ENCODE measurements at regions not wholly inside any gene's neighbourhood (a gene's known extent, or its start where the extent isn't known, plus 50 kb on each side); places are given as distances from the start of the nearest gene placed in this dataset.

GRCh38 chr9:135255841-135256580 lies 168.5 kb downstream of the OLFM1 start:
- 77 to 78% methylated on average over 23 of the region's 23 CpGs for WGBS, 2 donors
- Histone ChIP-seq H3K27ac (no peak overlapping the region), H3K27me3 (peaks cover 0 to 57% (median 29%) of the 10 kb centered on the region in 7 donors), H3K9me3 (no peaks in the 10 kb centered on the region), H3K4me1 (peaks cover 0 to 10% (median 0%) of the 10 kb centered on the region in 9 donors), H3K4me3 (no peak overlapping the region), H3K36me3 (no peaks in the 10 kb centered on the region)
- no peak for TF ChIP-seq CTCF (IDR thresholded peaks at IDR 0.05)
- intact Hi-C loops (cut with DNase I): no loop called here
- ATAC-seq (peak in 1 of 8 donors; percentile 19), DNase-seq (no peak)

GRCh38 chr9:135256581-135257354 lies 169.3 kb downstream of the OLFM1 start:
- 88 to 89% methylated on average over 26 of the region's 26 CpGs for WGBS, 2 donors
- peaks cover 0 to 53% (median 23%) of the 10 kb centered on the region in 7 donors for H3K27me3 ChIP-seq
- intact Hi-C loops (cut with DNase I): no loop called here
- ATAC-seq (no peak), DNase-seq (no peak)
- H3K9me3 ChIP-seq: no peaks in the 10 kb centered on the region
- H3K4me1 ChIP-seq: peaks cover 0 to 10% (median 0%) of the 10 kb centered on the region in 9 donors
- no peak overlapping the region for H3K4me3 ChIP-seq
- no peak for TF ChIP-seq CTCF (IDR thresholded peaks at IDR 0.05)
- no peaks in the 10 kb centered on the region for H3K36me3 ChIP-seq
- no peak overlapping the region for H3K27ac ChIP-seq

GRCh38 chr9:135258461-135258860 lies 171.0 kb downstream of the OLFM1 start:
- peaks cover 0 to 10% (median 0%) of the 10 kb centered on the region in 9 donors for H3K4me1 ChIP-seq
- intact Hi-C loops (cut with DNase I): no loop called here
- peaks cover 0 to 54% (median 30%) of the 10 kb centered on the region in 7 donors for H3K27me3 ChIP-seq
- ATAC-seq (no peak), DNase-seq (no peak)
- H3K27ac ChIP-seq: no peak overlapping the region
- H3K9me3 ChIP-seq: no peaks in the 10 kb centered on the region
- TF ChIP-seq CTCF (IDR thresholded peaks at IDR 0.05): no peak
- H3K4me3 ChIP-seq: no peak overlapping the region
- H3K36me3 ChIP-seq: no peaks in the 10 kb centered on the region
- WGBS, 2 donors: 92 to 95% methylated on average over 23 of the region's 23 CpGs

GRCh38 chr9:135259273-135259672 lies 171.8 kb downstream of the OLFM1 start:
- Histone ChIP-seq H3K4me3 (no peak overlapping the region), H3K36me3 (no peaks in the 10 kb centered on the region), H3K27ac (no peak overlapping the region), H3K27me3 (peaks cover 0 to 49% (median 28%) of the 10 kb centered on the region in 7 donors), H3K9me3 (no peaks in the 10 kb centered on the region), H3K4me1 (peaks cover 0 to 10% (median 0%) of the 10 kb centered on the region in 9 donors)
- WGBS, 2 donors: 88 to 89% methylated on average over 19 of the region's 19 CpGs
- DNase-seq (no peak), ATAC-seq (no peak)
- TF ChIP-seq CTCF (IDR thresholded peaks at IDR 0.05): no peak
- intact Hi-C loops (cut with DNase I): no loop called here

Data from heart right ventricle (tissue), 16 donors.